ENCODE measurements at regions not wholly inside any gene's neighbourhood (a gene's known extent, or its start where the extent isn't known, plus 50 kb on each side); places are given as distances from the start of the nearest gene placed in this dataset.
"Not testable (repeated sequence)": the region's sequence is repeated elsewhere in the genome, so short reads cannot be mapped to it uniquely, and the experiment has no call there.

DNA sequence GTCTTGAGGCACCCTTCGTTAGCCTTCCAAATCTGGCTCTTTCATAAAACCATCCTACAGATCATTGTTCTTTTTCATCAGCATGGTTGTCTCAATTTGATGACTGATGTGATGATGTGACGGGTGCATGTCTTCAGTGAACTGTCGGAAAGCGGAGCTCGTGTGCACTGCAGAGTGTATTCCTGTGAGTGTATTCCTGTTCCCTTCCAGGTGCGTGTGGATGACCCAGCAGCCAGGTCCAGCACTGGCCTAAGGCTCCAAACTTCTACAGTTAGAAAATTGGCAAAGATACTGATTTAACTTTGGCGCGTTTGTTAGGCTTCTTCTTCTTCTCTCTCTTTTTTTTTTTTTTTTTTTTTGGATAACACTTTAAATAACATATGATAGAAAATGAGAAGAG, 314.8 kb upstream of the SPATA31A3 start:
- DNase-seq = not testable (repeated sequence)

DNA sequence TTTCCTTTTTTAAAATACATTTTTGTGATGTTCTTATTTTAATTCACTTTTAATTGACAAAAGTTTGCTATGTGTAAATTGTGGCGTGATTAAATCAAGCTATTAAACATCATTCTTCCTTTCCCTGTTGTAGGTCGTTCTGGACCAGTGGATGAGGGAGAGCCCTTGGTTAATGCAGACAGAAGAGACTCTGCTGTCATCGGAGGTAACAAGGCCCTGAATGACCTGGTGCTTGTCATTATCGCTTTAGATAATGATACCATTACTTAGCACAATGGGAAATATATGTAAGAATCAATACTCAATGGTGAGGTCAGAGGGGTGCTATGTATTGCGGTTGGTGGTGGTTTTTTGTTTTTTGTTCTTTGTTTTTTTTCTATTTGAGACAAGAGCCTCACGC, 296.4 kb upstream of the SPATA31A3 start:
- DNase-seq = not testable (repeated sequence)

DNA sequence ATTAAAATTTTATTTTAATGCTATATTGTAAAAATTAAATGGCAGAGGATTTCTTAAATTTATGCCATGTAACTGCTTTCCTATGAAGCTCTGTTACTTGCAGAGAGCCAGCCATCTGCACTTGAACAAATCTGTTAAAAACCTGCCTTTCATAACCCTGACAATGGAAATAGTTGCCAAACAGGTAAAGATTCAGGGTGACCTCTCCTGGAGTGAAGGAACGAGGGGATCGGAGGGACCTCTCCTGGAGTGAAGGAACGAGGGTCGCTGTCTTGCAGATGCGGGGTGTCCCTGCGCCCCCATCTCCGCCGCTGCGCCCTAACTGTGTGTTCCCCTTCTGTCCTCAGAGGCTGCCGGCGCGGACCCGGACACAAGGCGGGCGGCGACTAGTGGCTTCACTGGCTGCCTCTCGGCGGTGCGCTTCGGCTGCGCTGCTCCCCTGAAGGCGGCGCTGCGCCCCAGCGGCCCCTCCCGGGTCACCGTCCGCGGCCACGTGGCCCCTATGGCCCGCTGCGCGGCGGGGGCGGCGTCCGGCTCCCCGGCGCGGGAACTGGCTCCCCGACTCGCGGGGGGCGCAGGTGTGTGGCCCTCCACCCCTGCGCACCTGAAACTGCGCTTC, 295.9 kb upstream of the SPATA31A3 start:
- DNase-seq = not testable (repeated sequence)

DNA sequence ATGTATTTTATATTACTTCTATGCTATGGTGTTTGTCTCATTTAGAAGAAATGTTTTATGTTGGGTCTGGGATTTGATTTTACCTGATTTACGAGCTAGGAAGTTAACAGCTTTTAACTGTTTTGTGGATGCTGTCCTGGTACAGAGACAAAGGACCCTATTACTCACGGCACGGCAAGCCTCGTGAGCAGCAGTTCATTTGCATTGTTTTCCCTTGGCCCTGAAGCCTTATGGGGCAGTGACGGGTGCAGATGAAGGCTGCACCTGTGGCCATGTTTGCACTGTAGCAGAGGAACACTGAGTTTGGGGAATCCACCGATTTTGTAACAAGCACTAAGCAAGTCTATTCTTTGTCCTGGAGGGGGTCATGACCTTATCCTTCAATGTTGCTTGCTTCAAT, 291.9 kb upstream of the SPATA31A3 start:
- not testable (repeated sequence) for DNase-seq

DNA sequence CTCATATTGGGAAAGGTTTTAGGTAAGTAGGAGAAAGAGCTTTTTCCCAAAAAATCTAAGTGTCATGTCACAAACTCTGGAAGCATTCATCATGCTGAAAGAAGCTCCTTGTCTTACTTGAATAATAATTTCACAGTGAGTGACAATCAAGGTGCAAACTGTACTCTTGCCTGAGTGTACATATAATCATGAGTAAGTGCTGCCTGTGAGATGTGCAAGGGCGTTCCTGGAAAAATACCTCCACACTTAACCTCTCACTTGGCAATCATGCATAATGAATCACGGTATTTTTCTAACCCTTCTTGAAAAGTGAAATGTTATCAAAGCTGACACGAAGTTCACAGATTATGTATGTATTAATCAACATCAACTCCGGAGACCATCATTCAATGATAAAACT, 289.2 kb upstream of the SPATA31A3 start:
- DNase-seq = not testable (repeated sequence)

DNA sequence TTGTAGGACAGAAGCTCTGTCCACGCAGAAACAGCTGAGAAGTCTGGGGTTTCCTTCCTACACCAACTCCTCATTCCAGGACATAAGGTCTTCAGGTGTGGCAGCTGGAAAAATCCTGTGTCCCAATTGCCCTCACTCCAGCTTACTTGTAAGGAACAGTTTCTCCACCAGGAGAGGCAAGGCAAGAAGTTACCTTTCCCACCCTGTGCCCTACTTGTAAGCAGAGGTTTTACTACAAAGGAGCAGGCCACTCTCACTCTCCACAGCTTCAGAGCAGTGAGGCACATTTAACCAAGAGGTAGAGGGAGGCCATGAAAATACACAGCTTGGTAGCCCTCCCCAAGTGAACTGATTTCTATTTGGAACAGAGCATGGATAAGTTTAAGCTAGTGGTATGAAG, 277.3 kb upstream of the SPATA31A3 start:
- not testable (repeated sequence) for DNase-seq

DNA sequence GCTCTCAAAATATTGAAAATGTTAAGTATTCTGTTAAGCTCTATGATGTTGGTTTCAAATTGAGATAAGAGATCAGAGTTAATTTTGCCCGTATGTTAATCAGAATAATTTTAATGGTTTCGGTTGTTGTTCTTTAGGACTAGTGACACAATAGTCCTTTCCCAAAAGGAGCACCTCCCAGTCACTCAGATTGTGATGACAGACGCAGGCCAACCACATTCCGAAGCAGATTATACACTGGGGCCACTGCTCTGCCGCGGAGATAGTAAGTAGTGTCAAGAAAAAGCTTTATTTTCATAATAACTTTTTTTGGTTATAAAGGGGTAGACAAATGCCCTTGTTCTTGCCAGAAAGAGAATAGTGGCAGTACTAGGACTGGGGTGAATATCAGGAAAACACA, 265.5 kb upstream of the SPATA31A3 start:
- not testable (repeated sequence) for DNase-seq

DNA sequence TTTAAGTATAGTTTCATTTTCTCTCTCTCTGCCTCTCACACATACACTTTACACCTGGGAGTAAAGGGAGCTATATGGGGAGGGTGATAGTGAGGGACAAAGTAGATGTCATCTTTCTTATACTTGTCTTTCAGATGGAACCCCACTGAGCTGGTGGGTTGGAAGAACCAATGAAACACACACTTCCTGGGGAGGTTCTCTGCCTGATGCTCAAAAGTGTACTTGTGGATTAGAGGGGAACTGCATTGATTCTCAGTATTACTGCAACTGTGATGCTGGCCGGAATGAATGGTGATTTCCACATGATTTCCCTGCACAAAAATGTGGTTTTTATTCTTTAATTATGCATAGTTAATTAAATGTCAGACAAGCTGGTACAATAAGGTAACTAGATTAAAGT, 256.6 kb upstream of the SPATA31A3 start:
- DNase-seq = not testable (repeated sequence)

DNA sequence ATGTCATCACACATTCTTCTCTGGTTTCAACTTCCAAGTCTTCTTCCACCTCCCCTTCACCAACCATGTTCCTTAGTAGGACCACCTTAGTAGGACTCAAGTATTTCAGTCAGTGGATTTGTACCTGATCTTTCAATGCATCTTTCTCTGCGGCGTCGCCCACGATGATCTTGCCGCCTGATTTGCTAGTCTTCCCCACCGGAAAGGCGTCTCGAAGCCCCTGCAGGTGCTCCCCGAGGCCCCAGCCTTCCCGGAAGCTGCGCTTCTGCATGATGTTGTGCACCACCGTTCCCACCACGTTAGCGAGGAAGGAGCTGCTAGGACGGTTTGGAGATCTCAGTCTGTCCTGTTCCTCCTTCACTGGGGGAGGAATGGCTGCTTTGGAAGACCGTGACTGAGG, 219.7 kb upstream of the SPATA31A3 start:
- DNase-seq = not testable (repeated sequence)

DNA sequence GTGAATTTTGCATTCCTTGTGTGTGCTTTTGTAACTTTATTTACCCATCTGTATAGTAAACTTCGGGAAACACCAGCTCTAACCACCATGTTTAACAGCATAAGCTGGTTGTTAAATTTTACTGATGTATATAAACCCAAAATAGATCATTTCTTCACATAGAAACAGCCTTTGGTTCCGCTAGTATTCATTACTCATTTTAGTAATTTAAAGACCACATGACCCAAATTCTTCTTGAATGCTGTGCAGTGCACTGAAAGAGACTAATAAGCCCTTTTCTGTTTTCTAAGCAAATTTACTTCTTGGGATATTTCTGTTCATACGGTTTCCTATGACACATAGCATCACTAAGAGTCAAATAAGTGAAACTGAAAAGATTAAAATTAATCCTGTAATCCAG, 218.5 kb upstream of the SPATA31A3 start:
- DNase-seq = not testable (repeated sequence)

DNA sequence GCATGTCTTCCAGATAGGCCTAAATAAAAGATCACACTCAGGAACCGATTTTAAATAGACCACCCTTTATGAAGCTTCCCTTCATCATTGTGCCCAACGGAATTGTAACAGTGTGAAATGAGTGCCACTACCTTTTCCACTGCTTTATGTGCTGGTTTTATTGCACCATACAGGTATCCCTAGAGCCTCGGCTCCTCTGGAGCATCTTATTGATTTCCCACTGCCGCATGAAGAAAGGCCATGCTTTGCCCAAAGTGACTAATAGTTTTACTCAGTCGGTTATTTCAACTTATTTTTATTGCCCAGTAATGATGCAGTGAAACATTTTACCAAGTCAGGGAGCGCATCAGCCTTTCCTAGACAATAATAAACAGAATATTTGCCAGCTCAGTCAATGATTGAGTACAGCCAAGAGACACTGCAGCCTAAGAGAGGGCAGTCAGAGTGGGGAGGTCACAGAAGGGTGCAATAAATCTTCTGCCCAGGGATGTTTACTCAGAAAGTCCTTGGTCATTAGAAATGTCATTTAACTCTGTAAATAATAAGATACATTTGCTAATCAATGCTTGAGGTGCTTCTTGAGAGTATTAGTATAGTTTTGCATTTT, 216.6 kb upstream of the SPATA31A3 start:
- DNase-seq = not testable (repeated sequence)

DNA sequence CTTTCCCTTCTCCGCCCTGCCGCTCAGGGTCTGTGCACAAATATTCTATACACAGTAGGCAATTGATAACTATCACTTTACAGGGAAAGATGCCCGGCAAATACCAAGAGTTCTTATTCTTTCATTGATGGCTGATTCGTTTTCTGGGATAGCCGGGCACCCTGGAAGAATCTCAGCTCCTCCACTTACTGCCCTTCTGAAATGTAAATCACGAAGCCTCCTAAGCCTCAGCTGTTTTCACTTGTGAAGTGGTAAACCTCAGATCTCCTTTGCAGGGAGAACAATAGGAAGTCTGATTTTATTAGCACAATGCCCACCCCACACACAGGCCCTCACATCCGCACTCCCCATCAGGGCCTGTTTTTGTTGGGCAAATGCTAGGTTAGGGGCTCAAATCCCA, 203.8 kb upstream of the SPATA31A3 start:
- DNase-seq = not testable (repeated sequence)

DNA sequence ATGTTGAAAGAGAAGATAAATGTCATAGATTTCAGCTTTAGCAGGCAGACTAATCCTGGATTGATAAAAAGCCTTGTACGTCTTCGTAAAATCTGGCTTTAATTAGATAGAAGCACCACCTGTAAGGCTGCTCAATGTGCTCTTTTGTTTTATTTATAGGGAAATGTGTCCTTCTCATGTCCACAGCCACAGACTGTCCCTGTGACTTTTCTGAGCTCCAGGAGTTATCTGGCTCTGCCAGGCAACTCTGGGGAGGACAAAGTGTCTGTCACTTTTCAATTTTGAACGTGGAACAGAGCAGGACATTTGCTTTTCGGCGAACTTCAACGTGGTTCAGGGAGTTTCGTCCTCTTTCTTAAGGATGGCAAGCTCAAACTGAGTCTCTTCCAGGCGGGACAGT, 203.0 kb upstream of the SPATA31A3 start:
- not testable (repeated sequence) for DNase-seq

DNA sequence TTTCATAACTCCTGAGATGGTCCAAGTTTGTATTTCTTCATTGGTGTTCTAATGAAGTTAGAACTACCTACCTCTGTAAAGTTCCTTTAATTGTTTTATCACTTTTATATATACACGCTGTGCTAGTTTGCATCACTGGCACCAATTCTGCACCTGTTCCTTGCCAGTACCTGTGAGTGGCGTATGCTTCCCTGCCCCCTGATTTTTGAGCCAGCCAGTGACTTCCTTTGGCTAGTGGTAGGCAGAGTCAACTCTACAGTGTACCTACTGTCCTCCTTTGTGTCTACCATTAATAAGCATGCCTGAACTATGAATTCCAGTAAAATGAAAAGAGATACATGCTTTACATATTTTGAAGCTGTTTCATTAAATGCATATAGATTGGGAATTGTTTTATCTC, 186.8 kb upstream of the SPATA31A3 start:
- DNase-seq = not testable (repeated sequence)

DNA sequence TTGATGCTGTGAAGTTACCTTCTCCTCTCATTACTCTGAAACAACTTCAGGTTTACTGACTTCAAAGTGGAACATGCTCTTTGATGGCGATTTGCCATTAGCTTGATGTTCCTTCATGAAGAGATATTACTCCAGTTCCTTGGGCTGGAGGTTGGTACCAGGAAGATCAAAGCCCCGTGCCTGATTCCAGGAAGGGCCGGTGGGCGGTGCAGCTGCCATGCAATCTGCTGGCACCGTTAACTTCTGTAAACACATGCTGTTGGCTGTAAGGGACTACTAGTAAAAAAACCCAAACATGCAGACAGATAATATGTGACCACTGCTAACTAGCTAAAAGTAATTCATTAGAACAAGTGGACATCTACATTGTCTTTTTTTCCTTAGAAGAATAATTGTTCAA, 182.8 kb upstream of the SPATA31A3 start:
- not testable (repeated sequence) for DNase-seq

DNA sequence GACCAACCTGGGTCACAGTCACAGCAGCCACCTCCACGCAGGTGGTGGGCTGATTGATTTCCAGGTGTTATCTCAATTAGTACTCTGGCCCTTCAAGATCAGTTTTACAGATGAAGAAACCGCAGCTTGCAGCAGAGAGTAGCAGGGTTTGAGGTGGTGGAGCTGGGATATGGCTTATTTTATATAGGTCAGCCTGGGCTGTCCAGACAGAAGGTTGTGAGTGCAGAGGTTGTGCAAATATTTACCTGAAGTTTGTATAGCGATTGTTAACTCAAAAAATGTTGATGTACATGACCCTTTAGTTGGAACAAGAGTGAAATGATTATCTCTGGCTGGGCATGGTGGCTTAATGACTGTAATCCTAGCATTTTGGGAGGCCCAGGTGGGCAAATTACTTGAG, 179.4 kb upstream of the SPATA31A3 start:
- DNase-seq = not testable (repeated sequence)

DNA sequence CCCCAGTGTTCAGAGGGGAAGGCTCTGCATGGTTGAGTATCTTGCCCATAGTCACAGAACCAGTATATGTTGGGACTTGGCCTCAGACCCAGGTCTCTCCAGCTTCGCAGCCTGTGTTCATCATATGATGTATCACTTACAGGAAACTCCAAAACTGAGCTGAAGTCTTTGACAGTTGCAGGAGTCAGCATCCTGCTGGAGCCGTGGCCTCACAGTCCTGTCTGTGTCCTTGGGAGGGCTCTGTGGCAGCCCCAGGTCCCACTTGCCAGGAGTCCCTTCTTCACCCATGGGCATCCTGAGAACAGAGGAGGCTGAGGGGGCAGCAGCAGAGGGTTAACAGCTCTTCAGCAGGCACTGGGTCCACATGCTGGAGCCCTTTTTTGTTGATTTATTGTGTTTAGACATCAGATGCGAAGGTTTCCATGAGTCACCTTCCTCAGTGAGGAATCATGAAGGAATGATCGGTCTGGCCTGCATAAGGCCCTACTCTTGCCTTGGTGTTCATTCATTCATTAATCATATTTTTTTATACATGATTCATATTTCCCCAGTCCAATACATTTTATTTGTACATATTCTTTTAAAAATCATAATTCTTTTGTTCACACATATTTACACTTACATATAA, 176.3 kb upstream of the SPATA31A3 start:
- not testable (repeated sequence) for DNase-seq

DNA sequence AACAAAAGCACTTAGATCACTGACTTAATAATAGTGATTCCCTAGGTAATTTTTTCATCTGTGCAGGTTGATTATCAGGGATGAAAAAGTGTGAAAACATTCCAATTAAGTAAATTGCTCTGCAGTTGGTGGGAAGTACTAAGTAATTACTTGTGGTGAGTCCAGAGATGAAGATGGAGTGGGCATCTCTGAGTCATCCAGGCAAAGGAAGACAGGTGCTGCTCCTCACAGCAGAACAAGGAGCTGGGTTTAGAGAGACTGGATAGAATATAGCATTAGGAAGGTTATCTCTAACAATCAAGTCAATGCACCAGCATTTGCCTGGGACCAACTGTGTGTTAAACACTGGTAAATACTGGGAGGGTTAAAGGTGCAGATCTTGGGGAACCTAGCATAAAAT, 174.0 kb upstream of the SPATA31A3 start:
- DNase-seq = not testable (repeated sequence)

DNA sequence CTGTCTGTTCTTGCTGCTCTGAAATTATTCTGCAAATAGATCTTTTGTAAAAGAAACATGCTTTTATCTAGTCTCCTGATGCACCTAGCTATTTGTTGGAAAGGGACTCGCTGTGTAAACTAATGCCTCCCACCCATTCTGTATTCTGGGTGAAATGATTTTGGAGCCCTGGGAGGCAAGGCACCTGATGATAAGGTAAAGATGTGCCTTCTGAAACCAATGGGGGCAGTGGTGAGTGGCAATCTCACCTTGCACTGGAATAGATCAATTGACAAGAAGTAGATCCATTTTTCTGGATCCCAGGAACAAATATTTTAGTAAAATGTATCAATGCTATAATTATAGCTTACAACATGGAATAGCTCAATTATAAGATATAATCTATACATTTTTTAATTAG, 170.5 kb upstream of the SPATA31A3 start:
- not testable (repeated sequence) for DNase-seq

DNA sequence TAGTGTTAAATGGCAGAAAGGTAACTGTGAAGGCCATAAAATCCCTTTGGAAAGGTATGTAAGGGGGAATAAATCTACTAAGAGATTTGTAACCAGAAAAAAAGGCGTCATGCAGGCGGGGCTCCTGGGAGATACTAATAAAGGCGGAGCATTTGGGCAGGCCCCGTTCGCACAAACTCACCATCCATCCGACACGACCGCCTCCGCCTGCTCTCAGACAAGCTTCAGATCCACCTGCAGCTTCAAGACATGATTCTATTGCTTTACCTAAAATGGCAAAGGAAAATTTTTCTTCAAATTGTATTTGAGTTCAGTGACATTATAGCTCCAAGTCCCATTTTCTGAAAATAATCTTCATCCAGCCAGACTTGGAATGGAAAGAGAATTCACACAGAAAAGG, 162.9 kb upstream of the SPATA31A3 start:
- not testable (repeated sequence) for DNase-seq

DNA sequence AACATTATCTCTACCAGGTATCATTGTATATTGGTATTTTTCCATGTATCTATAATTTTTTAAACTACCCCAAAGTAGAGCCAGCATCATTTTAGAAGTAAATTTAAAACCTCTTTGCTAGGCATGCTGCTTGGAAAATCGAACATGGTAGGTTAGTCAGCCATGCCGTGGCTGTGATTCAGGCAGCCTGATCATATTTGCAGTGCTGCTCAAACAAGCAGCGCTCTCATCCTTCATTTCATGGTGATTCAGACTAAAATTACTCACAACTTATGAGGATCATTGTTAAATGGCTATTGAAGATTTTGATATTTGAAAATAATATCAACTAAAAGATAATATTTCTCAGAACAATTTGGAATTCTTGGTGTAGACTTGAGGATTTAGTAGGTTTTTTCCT, 161.2 kb upstream of the SPATA31A3 start:
- DNase-seq = not testable (repeated sequence)

DNA sequence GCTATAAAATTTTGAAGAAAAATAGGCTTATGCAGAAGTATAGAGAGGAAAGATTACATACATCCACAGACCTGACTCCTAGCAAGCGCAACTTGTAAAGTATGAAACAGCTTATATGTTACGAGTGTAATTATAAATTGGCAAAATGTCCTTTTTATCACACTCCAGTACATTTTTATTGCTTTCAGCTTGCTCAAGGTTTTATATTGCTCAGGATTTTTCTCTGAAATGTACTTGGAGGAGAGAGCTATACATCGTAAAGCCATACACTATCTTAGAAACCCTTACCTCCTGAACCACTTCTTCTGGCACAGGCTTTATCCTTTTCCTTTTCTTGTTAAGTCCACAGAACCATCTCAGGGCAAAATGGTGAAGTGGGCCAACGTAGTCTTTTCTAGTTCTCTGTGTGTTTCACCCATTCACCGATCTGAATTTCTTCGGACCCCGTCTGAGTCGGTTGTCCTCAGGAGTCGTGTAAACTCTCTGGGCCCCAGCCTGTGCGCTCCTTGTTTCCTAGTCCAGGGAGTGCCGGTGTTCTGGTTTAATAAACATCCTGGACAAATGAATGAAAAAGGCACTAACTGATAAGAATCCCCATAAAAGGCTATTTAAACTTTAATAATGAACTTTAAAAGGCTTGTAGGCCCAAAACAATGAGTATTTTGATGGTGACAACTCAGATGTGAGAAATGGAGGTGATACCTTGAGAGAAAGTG, 150.2 kb upstream of the SPATA31A3 start:
- not testable (repeated sequence) for DNase-seq

DNA sequence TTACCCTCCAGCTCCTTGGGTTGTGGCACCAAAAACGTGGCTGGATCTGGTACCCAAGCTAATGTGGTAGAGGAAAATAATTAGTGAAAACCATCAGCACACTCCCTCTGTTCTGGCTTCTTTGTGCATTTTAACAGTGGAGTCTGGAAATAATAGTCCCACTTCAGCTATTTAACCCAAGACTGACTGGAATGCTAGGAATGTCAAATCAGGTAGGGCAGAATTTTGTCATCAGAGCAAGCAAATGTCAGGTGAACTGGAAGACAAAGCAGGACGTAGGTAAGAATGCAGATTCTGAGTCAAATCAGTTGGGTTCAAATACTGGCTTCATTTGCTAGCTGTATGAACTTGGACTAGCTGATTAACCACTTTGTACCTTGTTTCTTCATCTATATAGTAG, 144.0 kb upstream of the SPATA31A3 start:
- not testable (repeated sequence) for DNase-seq
